NCI-H69 (cell line): ENCODE measurements at regions not wholly inside any gene's neighbourhood (a gene's known extent, or its start where the extent isn't known, plus 50 kb on each side); places are given as distances from the start of the nearest gene placed in this dataset.
"Not testable (repeated sequence)": the region's sequence is repeated elsewhere in the genome, so short reads cannot be mapped to it uniquely, and the experiment has no call there.

Source experiments
- DNase-seq: peaks from one replicate; lab custom pipeline; 2025; lab: John Stamatoyannopoulos, UW

GRCh38 chr6:164695896-164696295 is 613.5 kb downstream of the C6orf118 start:
- no peak for DNase-seq

GRCh38 chr6:164694386-164694785 is 615.0 kb downstream of the C6orf118 start:
- DNase-seq = no peak

- DNase-seq = no peak
These were observed 615.5 kb downstream of the C6orf118 start for GRCh38 chr6:164693944-164694343.

GRCh38 chr6:164692772-164693510 is 616.5 kb downstream of the C6orf118 start:
- no peak for DNase-seq

- no peak for DNase-seq
These were observed 618.5 kb downstream of the C6orf118 start for GRCh38 chr6:164690702-164691500.

- DNase-seq = no peak
These were observed 619.2 kb downstream of the C6orf118 start for GRCh38 chr6:164690241-164690640.

- DNase-seq = no peak
These were observed 644.1 kb downstream of the C6orf118 start for GRCh38 chr6:164665328-164665727.

GRCh38 chr6:164663634-164664033 is 645.8 kb downstream of the C6orf118 start:
- DNase-seq = no peak

GRCh38 chr6:164661716-164662115 is 647.7 kb downstream of the C6orf118 start:
- DNase-seq = no peak

GRCh38 chr6:164660781-164661180 is 648.6 kb downstream of the C6orf118 start:
- no peak for DNase-seq

GRCh38 chr6:164640956-164641355 is 668.4 kb downstream of the C6orf118 start:
- peak; percentile 25 for DNase-seq

- no peak for DNase-seq
These were observed 681.0 kb downstream of the C6orf118 start for GRCh38 chr6:164628302-164628931.

- no peak for DNase-seq
These were observed 692.4 kb downstream of the C6orf118 start for GRCh38 chr6:164616917-164617524.

GRCh38 chr6:164612751-164613150 is 696.7 kb downstream of the C6orf118 start:
- no peak for DNase-seq

- DNase-seq = not testable (repeated sequence)
These were observed 698.5 kb downstream of the C6orf118 start for GRCh38 chr6:164610859-164611258.

GRCh38 chr6:164602415-164602814 is 707.0 kb downstream of the C6orf118 start:
- not testable (repeated sequence) for DNase-seq

- no peak for DNase-seq
These were observed 727.8 kb downstream of the C6orf118 start for GRCh38 chr6:164581563-164581962.

GRCh38 chr6:164579035-164579434 is 730.4 kb downstream of the C6orf118 start:
- DNase-seq = no peak

- no peak for DNase-seq
These were observed 730.8 kb downstream of the C6orf118 start for GRCh38 chr6:164578616-164579015.

- DNase-seq = no peak
These were observed 738.6 kb downstream of the C6orf118 start for GRCh38 chr6:164570801-164571200.

- no peak for DNase-seq
These were observed 739.9 kb downstream of the C6orf118 start for GRCh38 chr6:164569509-164569908.

- DNase-seq = no peak
These were observed 745.5 kb downstream of the C6orf118 start for GRCh38 chr6:164563924-164564323.
